GM19043 (cell line): ENCODE measurements at regions not wholly inside any gene's neighbourhood (a gene's known extent, or its start where the extent isn't known, plus 50 kb on each side); places are given as distances from the start of the nearest gene placed in this dataset.

Source experiments
- ATAC-seq: cut with Tn5 transposase; IDR thresholded peaks from one replicate; pipeline ENCODE4 v1.9.1; 2021; ENCODE audit warnings: low read depth; ENCODE audit not compliant: unreplicated experiment

GRCh38 chr11:110896358-110896757 is 184.1 kb upstream of the ARHGAP20 start:
- no peak for ATAC-seq

GRCh38 chr11:110894224-110894623 is 182.0 kb upstream of the ARHGAP20 start:
- no peak for ATAC-seq

- no peak for ATAC-seq
Observed at GRCh38 chr11:110892741-110893285, 180.6 kb upstream of the ARHGAP20 start.

- ATAC-seq = no peak
Observed at GRCh38 chr11:110891411-110891810, 179.2 kb upstream of the ARHGAP20 start.

- ATAC-seq = no peak
Observed at GRCh38 chr11:110890995-110891394, 178.8 kb upstream of the ARHGAP20 start.

GRCh38 chr11:110886288-110886970 is 174.2 kb upstream of the ARHGAP20 start:
- no peak for ATAC-seq

GRCh38 chr11:110883256-110883655 is 171.0 kb upstream of the ARHGAP20 start:
- no peak for ATAC-seq

GRCh38 chr11:110878513-110878912 is 166.3 kb upstream of the ARHGAP20 start:
- ATAC-seq = no peak

GRCh38 chr11:110874437-110875030 is 162.3 kb upstream of the ARHGAP20 start:
- ATAC-seq = no peak

- ATAC-seq = no peak
Observed at GRCh38 chr11:110873975-110874374, 161.7 kb upstream of the ARHGAP20 start.

GRCh38 chr11:110870816-110871522 is 158.7 kb upstream of the ARHGAP20 start:
- no peak for ATAC-seq

GRCh38 chr11:110867951-110868350 is 155.7 kb upstream of the ARHGAP20 start:
- ATAC-seq = no peak

- ATAC-seq = no peak
Observed at GRCh38 chr11:110866081-110866480, 153.8 kb upstream of the ARHGAP20 start.

- no peak for ATAC-seq
Observed at GRCh38 chr11:110862407-110862806, 150.2 kb upstream of the ARHGAP20 start.

- ATAC-seq = no peak
Observed at GRCh38 chr11:110860461-110860860, 148.2 kb upstream of the ARHGAP20 start.

- no peak for ATAC-seq
Observed at GRCh38 chr11:110859998-110860397, 147.8 kb upstream of the ARHGAP20 start.

GRCh38 chr11:110859240-110859840 is 147.1 kb upstream of the ARHGAP20 start:
- no peak for ATAC-seq

- peak; percentile 48 for ATAC-seq
Observed at GRCh38 chr11:110858547-110858921, 146.3 kb upstream of the ARHGAP20 start.

GRCh38 chr11:110857892-110858546 is 145.8 kb upstream of the ARHGAP20 start:
- no peak for ATAC-seq

GRCh38 chr11:110856996-110857812 is 145.0 kb upstream of the ARHGAP20 start:
- no peak for ATAC-seq
